HG03097 (cell line): ENCODE measurements at regions not wholly inside any gene's neighbourhood (a gene's known extent, or its start where the extent isn't known, plus 50 kb on each side); places are given as distances from the start of the nearest gene placed in this dataset.

Experiments
- ATAC-seq: cut with Tn5 transposase; IDR thresholded peaks from one replicate; pipeline ENCODE4 v1.9.1; 2021; ENCODE audit not compliant: unreplicated experiment, low FRiP score

GRCh38 chr9:134227451-134228411, 63.4 kb upstream of the RNU6ATAC start:
- no peak for ATAC-seq

- ATAC-seq, result no peak
These were observed 64.3 kb upstream of the RNU6ATAC start for GRCh38 chr9:134228649-134229048.

GRCh38 chr9:134229466-134230091, 65.2 kb upstream of the RNU6ATAC start:
- ATAC-seq, result no peak

- ATAC-seq, result no peak
These were observed 66.0 kb upstream of the RNU6ATAC start for GRCh38 chr9:134230092-134230941.

- no peak for ATAC-seq
These were observed 66.6 kb upstream of the RNU6ATAC start for GRCh38 chr9:134230942-134231325.

GRCh38 chr9:134231330-134231745, 67.0 kb upstream of the RNU6ATAC start:
- ATAC-seq, result no peak

GRCh38 chr9:134231767-134232166, 67.4 kb upstream of the RNU6ATAC start:
- ATAC-seq, result no peak

- ATAC-seq, result no peak
These were observed 68.7 kb upstream of the RNU6ATAC start for GRCh38 chr9:134233022-134233421.

GRCh38 chr9:134234001-134234660, 69.8 kb upstream of the RNU6ATAC start:
- ATAC-seq, result no peak

- ATAC-seq, result no peak
These were observed 70.5 kb upstream of the RNU6ATAC start for GRCh38 chr9:134234687-134235359.

GRCh38 chr9:134235366-134235765, 71.0 kb upstream of the RNU6ATAC start:
- ATAC-seq, result no peak

GRCh38 chr9:134236001-134236421, 71.6 kb upstream of the RNU6ATAC start:
- ATAC-seq, result no peak

- no peak for ATAC-seq
These were observed 72.7 kb upstream of the RNU6ATAC start for GRCh38 chr9:134236935-134237629.

GRCh38 chr9:134237630-134238265, 73.4 kb upstream of the RNU6ATAC start:
- ATAC-seq, result no peak

- ATAC-seq, result no peak
These were observed 75.0 kb upstream of the RNU6ATAC start for GRCh38 chr9:134239130-134239903.

GRCh38 chr9:134239939-134240338, 75.6 kb upstream of the RNU6ATAC start:
- ATAC-seq, result no peak

- ATAC-seq, result no peak
These were observed 76.0 kb upstream of the RNU6ATAC start for GRCh38 chr9:134240361-134240760.

GRCh38 chr9:134242706-134243105, 78.3 kb upstream of the RNU6ATAC start:
- no peak for ATAC-seq
